H1 (cell line): ENCODE measurements at regions not wholly inside any gene's neighbourhood (a gene's known extent, or its start where the extent isn't known, plus 50 kb on each side); places are given as distances from the start of the nearest gene placed in this dataset.

ENCODE experiments used
- CTCF ChIA-PET: fragments of 300-600 bp; sonication (Branson Sonifier 250); formaldehyde crosslinking; loops from one replicate; lab custom pipeline; 2021; ENCODE audit not compliant: partially characterized antibody; lab: Charles Lee
- POLR2A ChIA-PET: fragments of 300-600 bp; sonication (Branson Sonifier 250); formaldehyde crosslinking; loops from one replicate; lab custom pipeline; 2021; ENCODE audit warnings: inconsistent platforms; ENCODE audit not compliant: partially characterized antibody; lab: Charles Lee
- DNase-seq, 2 experiments: peaks; one replicate each; pipeline versions ENCODE4 v3.0.0 to v3.0.0-alpha.2; 2010 to 2022; ENCODE audit warnings: low spot score in 2 of 2, low read depth in 1 of 2, mixed read lengths in 1 of 2
- FAIRE-seq: peaks from 2 replicates; lab custom pipeline; 2011; peaks lifted over from hg19 to GRCh38; lab: Jason Lieb, UNC
- H2AFZ ChIP-seq: 2 replicates; pipeline ENCODE4 v1.8.1; 2012; ENCODE audit warnings: low read length, inconsistent platforms
- H2AK5ac ChIP-seq: 2 replicates; pipeline ENCODE4 v1.6.1; 2013; ENCODE audit warnings: low read depth, low read length
- H2BK120ac ChIP-seq: replicated peaks from 2 replicates; pipeline ENCODE3; 2013; ENCODE audit warnings: low read depth, low read length, inconsistent platforms
- H2BK12ac ChIP-seq: 2 replicates; pipeline ENCODE4 v1.6.1; 2013; ENCODE audit warnings: low read depth, low read length
- H2BK15ac ChIP-seq: 2 replicates; pipeline ENCODE4 v1.6.1; 2013; ENCODE audit warnings: low read length
- H2BK20ac ChIP-seq: 2 replicates; pipeline ENCODE4 v1.6.1; 2013; ENCODE audit warnings: low read length
- H2BK5ac ChIP-seq: 2 replicates; pipeline ENCODE4 v1.6.1; 2013; ENCODE audit warnings: low read depth, low read length
- H3K14ac ChIP-seq: 2 replicates; pipeline ENCODE4 v1.6.1; 2013; ENCODE audit warnings: inconsistent platforms; ENCODE audit not compliant: insufficient read length
- H3K18ac ChIP-seq: 2 replicates; pipeline ENCODE4 v1.6.1; 2013; ENCODE audit warnings: low read length; ENCODE audit errors: extremely low read depth
- H3K23ac ChIP-seq: 2 replicates; pipeline ENCODE4 v1.6.1; 2013; ENCODE audit warnings: inconsistent platforms; ENCODE audit not compliant: insufficient read length
- H3K23me2 ChIP-seq: 2 replicates; pipeline ENCODE4 v1.6.1; 2013; ENCODE audit warnings: low read depth, low read length
- H3K27ac ChIP-seq: 2 replicates; pipeline ENCODE4 v1.6.1; 2011; ENCODE audit warnings: low read depth, low read length, inconsistent platforms
- H3K27me3 ChIP-seq, 4 experiments: replicated peaks in 1 of 4; 1 replicate in 1 of 4; 2 replicates in 3 of 4; pipeline versions ENCODE4 v1.6.1 to v1.8.1; 2011 to 2013; ENCODE audit warnings: low read length in 3 of 4, mild to moderate bottlenecking in 3 of 4, inconsistent platforms in 2 of 4, mixed read lengths in 2 of 4, moderate library complexity in 1 of 4; ENCODE audit not compliant: control insufficient read depth in 3 of 4, insufficient read depth in 3 of 4; ENCODE audit errors: extremely low read depth in 1 of 4
- H3K36me3 ChIP-seq, 4 experiments: 2 replicates each; pipeline versions ENCODE4 v1.6.1 to v1.8.1; 2011 to 2013; ENCODE audit warnings: mild to moderate bottlenecking in 4 of 4, low read length in 3 of 4, moderate library complexity in 2 of 4, control low read depth in 1 of 4, inconsistent platforms in 1 of 4; ENCODE audit not compliant: insufficient read depth in 4 of 4, control insufficient read depth in 2 of 4
- H3K4ac ChIP-seq: replicated peaks from 2 replicates; pipeline ENCODE3; 2013; ENCODE audit warnings: low read length, low read depth, mixed read lengths, inconsistent platforms; ENCODE audit not compliant: insufficient read length
- H3K4me1 ChIP-seq, 4 experiments: replicated peaks in 1 of 4; 1 replicate in 1 of 4; 2 replicates in 3 of 4; pipeline versions ENCODE4 v1.6.1 to v1.8.1; 2011 to 2013; ENCODE audit warnings: low read length in 3 of 4, inconsistent platforms in 2 of 4, mixed read lengths in 1 of 4; ENCODE audit not compliant: insufficient read depth in 4 of 4, control insufficient read depth in 3 of 4
- H3K4me2 ChIP-seq, 2 experiments: 2 replicates each; pipeline versions ENCODE4 v1.6.1 to v1.8.1; 2011 to 2013; ENCODE audit warnings: low read depth in 2 of 2, low read length in 2 of 2, control low read depth in 1 of 2, inconsistent platforms in 1 of 2, mild to moderate bottlenecking in 1 of 2; ENCODE audit not compliant: insufficient read depth in 1 of 2
- H3K4me3 ChIP-seq, 4 experiments: fragments of 200-600, 300-600 bp in 1 of 4; sonication (generic), shearing (Covaris generic), sonication (Bioruptor Twin) in 1 of 4; 2 replicates each; pipeline versions ENCODE4 v1.5.1 to v1.8.1; 2011 to 2016; ENCODE audit warnings: low read length in 4 of 4, low read depth in 3 of 4, control low read depth in 2 of 4, inconsistent platforms in 2 of 4, mild to moderate bottlenecking in 2 of 4, mixed read lengths in 1 of 4, moderate library complexity in 1 of 4; ENCODE audit not compliant: insufficient read depth in 2 of 4; ENCODE audit errors: extremely low read depth in 1 of 4
- H3K56ac ChIP-seq: replicated peaks from 2 replicates; pipeline ENCODE3; 2013; ENCODE audit warnings: low read depth, mild to moderate bottlenecking, mixed read lengths, low read length, inconsistent platforms; ENCODE audit not compliant: insufficient read length
- H3K79me1 ChIP-seq: 2 replicates; pipeline ENCODE4 v1.6.1; 2013; ENCODE audit warnings: low read depth, low read length, control low read depth
- H3K79me2 ChIP-seq, 2 experiments: 2 replicates each; pipeline versions ENCODE4 v1.6.1 to v1.8.1; 2012 to 2013; ENCODE audit warnings: low read length in 2 of 2, mild to moderate bottlenecking in 2 of 2, inconsistent platforms in 1 of 2; ENCODE audit not compliant: insufficient read depth in 2 of 2, control insufficient read depth in 1 of 2
- H3K9ac ChIP-seq, 4 experiments: replicated peaks in 1 of 4; 1 replicate in 1 of 4; 2 replicates in 3 of 4; pipeline versions ENCODE4 v1.6.1 to v1.8.1; 2011 to 2013; ENCODE audit warnings: low read depth in 3 of 4, low read length in 3 of 4, control low read depth in 2 of 4, mild to moderate bottlenecking in 2 of 4, moderate library complexity in 2 of 4, inconsistent platforms in 1 of 4; ENCODE audit errors: extremely low read depth in 1 of 4
- H3K9me3 ChIP-seq, 2 experiments: 2 replicates each; pipeline versions ENCODE4 v1.6.1 to v1.8.1; 2012 to 2013; ENCODE audit warnings: mild to moderate bottlenecking in 2 of 2, moderate library complexity in 2 of 2, control low read depth in 1 of 2, inconsistent platforms in 1 of 2, low read depth in 1 of 2, low read length in 1 of 2, mixed read lengths in 1 of 2; ENCODE audit not compliant: insufficient read depth in 2 of 2
- H4K20me1 ChIP-seq, 2 experiments: replicated peaks in 1 of 2; 2 replicates each; pipeline versions ENCODE3 to v1.8.1; 2011 to 2013; ENCODE audit warnings: inconsistent platforms in 2 of 2, low read length in 2 of 2, mild to moderate bottlenecking in 1 of 2; ENCODE audit not compliant: insufficient read depth in 2 of 2, control insufficient read depth in 1 of 2
- H4K5ac ChIP-seq: 2 replicates; pipeline ENCODE4 v1.6.1; 2013; ENCODE audit warnings: low read length, low read depth, mixed read lengths, inconsistent platforms; ENCODE audit not compliant: insufficient read length
- H4K8ac ChIP-seq: 2 replicates; pipeline ENCODE4 v1.8.0; 2013; ENCODE audit warnings: mild to moderate bottlenecking, moderate library complexity, low read length, inconsistent platforms; ENCODE audit not compliant: insufficient read depth; ENCODE audit errors: extremely low read depth
- H4K91ac ChIP-seq: replicated peaks from 2 replicates; pipeline ENCODE3; 2013; ENCODE audit warnings: low read length, mixed read lengths, inconsistent platforms; ENCODE audit not compliant: insufficient read length
- BACH1 ChIP-seq: IDR thresholded peaks from 2 replicates; pipeline ENCODE4 v1.6.1; 2012; ENCODE audit warnings: low read length, improper control_type of control experiment
- BCL11A ChIP-seq, 2 experiments: IDR thresholded peaks; one replicate each; pipeline ENCODE4 v1.6.1; 2011; ENCODE audit warnings: low read depth in 2 of 2, low read length in 2 of 2, mild to moderate bottlenecking in 2 of 2
- CHD2 ChIP-seq: IDR thresholded peaks from 2 replicates; pipeline ENCODE4 v1.6.1; 2012; ENCODE audit warnings: low read length, improper control_type of control experiment
- CREB1 ChIP-seq: IDR thresholded peaks from 2 replicates; pipeline ENCODE4 v1.6.1; 2012; ENCODE audit warnings: inconsistent platforms
- HDAC6 ChIP-seq: IDR thresholded peaks from one replicate; pipeline ENCODE4 v1.7.1; 2012; ENCODE audit warnings: low read depth, mild to moderate bottlenecking, inconsistent platforms, low read length, moderate library complexity
- MAFK ChIP-seq: IDR thresholded peaks from 2 replicates; pipeline ENCODE4 v1.6.1; 2012; ENCODE audit warnings: low read depth, mild to moderate bottlenecking, improper control_type of control experiment, low read length
- NRF1 ChIP-seq: IDR thresholded peaks from 2 replicates; pipeline ENCODE4 v1.6.1; 2011; ENCODE audit warnings: mild to moderate bottlenecking, low read depth, low read length, improper control_type of control experiment
- POLR2AphosphoS5 ChIP-seq: IDR thresholded peaks from 2 replicates; pipeline ENCODE4 v1.6.1; 2011; ENCODE audit warnings: low read depth, low read length
- RBBP5 ChIP-seq: IDR thresholded peaks from 2 replicates; pipeline ENCODE4 v1.7.1; 2012; ENCODE audit warnings: low read depth, mild to moderate bottlenecking, inconsistent platforms, low read length, moderate library complexity, borderline replicate concordance
- RFX5 ChIP-seq: IDR thresholded peaks from 2 replicates; pipeline ENCODE4 v1.6.1; 2011; ENCODE audit warnings: low read depth, low read length, improper control_type of control experiment, borderline replicate concordance
- RNF2 ChIP-seq: fragments of 200-900, 300-1000 bp; sonication (generic); IDR thresholded peaks from 2 replicates; pipeline ENCODE4 v1.7.1; 2016; ENCODE audit warnings: borderline replicate concordance, low read depth, mild to moderate bottlenecking, antibody characterized with exemption, low read length; ENCODE audit not compliant: poor library complexity, severe bottlenecking; ENCODE audit errors: missing control alignments
- SRF ChIP-seq: IDR thresholded peaks from 2 replicates; pipeline ENCODE4 v1.6.1; 2011; ENCODE audit warnings: mild to moderate bottlenecking, low read depth, low read length, moderate library complexity
- TAF1 ChIP-seq: IDR thresholded peaks from 2 replicates; pipeline ENCODE4 v1.6.1; 2011; ENCODE audit warnings: mild to moderate bottlenecking, low read depth, low read length
- TCF12 ChIP-seq: IDR thresholded peaks from 2 replicates; pipeline ENCODE4 v1.6.1; 2011; ENCODE audit warnings: low read depth, mild to moderate bottlenecking, low read length
- YY1 ChIP-seq: IDR thresholded peaks from 2 replicates; pipeline ENCODE4 v1.6.1; 2011; ENCODE audit warnings: low read depth, mild to moderate bottlenecking, low read length
- ZNF274 ChIP-seq: IDR thresholded peaks from 2 replicates; pipeline ENCODE4 v1.7.0; 2012; ENCODE audit warnings: low read length, borderline replicate concordance; ENCODE audit errors: extremely low read depth
- WGBS, 2 experiments: shearing (Covaris generic) in 1 of 2; methylation state at CpG; one replicate each; pipeline versions ENCODE4 v1.1.6 to v1.1.7; 2013 to 2015; ENCODE audit warnings: low lambda C conversion rate in 2 of 2, mixed read lengths in 2 of 2, inconsistent platforms in 1 of 2, low coverage in 1 of 2, missing lambda C conversion rate in 1 of 2; ENCODE audit not compliant: insufficient replicate concordance in 2 of 2, insufficient coverage in 1 of 2, insufficient read length in 1 of 2; ENCODE audit errors: extremely low coverage in 1 of 2, missing lambda C conversion rate in 1 of 2; 5-methylcytosine and 5-hydroxymethylcytosine counted together

- ChIA-PET POLR2A (no interaction called here), CTCF (interaction anchor here (1.0 to 1.6 kb wide), 3 partner anchors 16 to 405 kb away, joined by 3 read pairs; no protein-coding TSS in a partner anchor)
- WGBS, 2 experiments = 92% methylated on average over 3 of the region's 3 CpGs; no CpG with 5 or more reads in 1 of the 2 experiments
- no peak overlapping the region for H2BK120ac ChIP-seq
- H3K79me2 ChIP-seq = no peaks in the 10 kb centered on the region
- H3K56ac ChIP-seq = no peak overlapping the region
- no peak overlapping the region for H3K4ac ChIP-seq
- H4K20me1 ChIP-seq = no peaks in the 10 kb centered on the region
- H2BK15ac ChIP-seq = no peak overlapping the region
- no peaks in the 10 kb centered on the region for H3K9me3 ChIP-seq
- H3K9ac ChIP-seq = no peak overlapping the region
- H4K8ac ChIP-seq = no peak overlapping the region
- DNase-seq = peak in 1 of 2 experiments; percentile 33
- H3K4me1 ChIP-seq = no peaks in the 10 kb centered on the region
- H2BK5ac ChIP-seq = no peak overlapping the region
- H3K14ac ChIP-seq = no peak overlapping the region
- no peaks in the 10 kb centered on the region for H3K36me3 ChIP-seq
- no peak overlapping the region for H3K18ac ChIP-seq
- no peak overlapping the region for H3K4me3 ChIP-seq
- no peak overlapping the region for H2AFZ ChIP-seq
- no peak overlapping the region for H2BK12ac ChIP-seq
- no peak overlapping the region for H3K27ac ChIP-seq
- no peak overlapping the region for H2BK20ac ChIP-seq
- no peak for FAIRE-seq
- H4K91ac ChIP-seq = no peak overlapping the region
- H4K5ac ChIP-seq = no peak overlapping the region
- no peak overlapping the region for H3K23ac ChIP-seq
- no peaks in the 10 kb centered on the region for H3K23me2 ChIP-seq
- no peaks in the 10 kb centered on the region for H3K27me3 ChIP-seq
- no peak overlapping the region for H2AK5ac ChIP-seq
- no peaks in the 10 kb centered on the region for H3K79me1 ChIP-seq
- no peak overlapping the region for H3K4me2 ChIP-seq
- no peak for TF ChIP-seq POLR2AphosphoS5
- TF ChIP-seq CREB1 = no peak
- TF ChIP-seq HDAC6 = no peak
- no peak for TF ChIP-seq MAFK
- TF ChIP-seq BACH1 = no peak
- no peak for TF ChIP-seq YY1
- TF ChIP-seq RBBP5 = no peak
- no peak for TF ChIP-seq ZNF274
- TF ChIP-seq SRF = no peak
- TF ChIP-seq RFX5 = no peak
- no peak for TF ChIP-seq CHD2
- TF ChIP-seq TCF12 = no peak
- no peak for TF ChIP-seq RNF2
- TF ChIP-seq BCL11A (IDR thresholded peaks at IDR 0.05; ENCODE audit: low read depth in 2 of 2, low read length in 2 of 2) = no peak
- TF ChIP-seq NRF1 = no peak
- no peak for TF ChIP-seq TAF1
Observed at GRCh38 chr12:13576935-13577500, 380.5 kb downstream of the EMP1 start.
